GM12878 (cell line): ENCODE measurements at regions not wholly inside any gene's neighbourhood (a gene's known extent, or its start where the extent isn't known, plus 50 kb on each side); places are given as distances from the start of the nearest gene placed in this dataset.

ENCODE experiments used
- ATAC-seq: fragments of 200-7000 bp; cut with Tn5 transposase; 3 replicates; pipeline ENCODE4 v1.9.1; 2020; ENCODE audit warnings: mild to moderate bottlenecking, moderate library complexity
- BruUV-seq: library from RNA; stranded (reverse); fragments of 400-500 nt; replicated peaks from 2 replicates; lab custom pipeline; 2021; lab: Mats Ljungman, UMichigan
- CTCF ChIA-PET: fragments of 300-600 bp; sonication (Branson Sonifier 250); formaldehyde crosslinking; extraction: SDS; loops from one replicate; lab custom pipeline; 2021; ENCODE audit warnings: inconsistent platforms; lab: Yijun Ruan, JAX
- POLR2A ChIA-PET: fragments of 350-600 bp; formaldehyde crosslinking; extraction: SDS; loops from one replicate; lab custom pipeline; 2021; ENCODE audit warnings: inconsistent platforms; lab: Charles Lee
- RAD21 ChIA-PET: fragments of 300-600 bp; sonication (Branson Sonifier 250); formaldehyde crosslinking; loops from one replicate; lab custom pipeline; 2023; ENCODE audit warnings: antibody characterized with exemption; ENCODE audit not compliant: unreplicated experiment; lab: Charles Lee
- SMC1A ChIA-PET: fragments of 300-600 bp; sonication (Branson Sonifier 250); formaldehyde crosslinking; loops from one replicate; lab custom pipeline; 2023; ENCODE audit not compliant: unreplicated experiment, uncharacterized antibody; lab: Charles Lee
- DNase-seq: peaks from one replicate; pipeline ENCODE4 v3.0.0-alpha.2; 2011; ENCODE audit warnings: low read depth, low spot score
- FAIRE-seq: peaks from 3 replicates; lab custom pipeline; 2011; peaks lifted over from hg19 to GRCh38; lab: Jason Lieb, UNC
- H2AFZ ChIP-seq: 2 replicates; pipeline ENCODE4 v1.6.0; 2011; ENCODE audit warnings: low read depth, low read length, control low read depth; ENCODE audit not compliant: control insufficient read depth
- H3K27ac ChIP-seq: 2 replicates; pipeline ENCODE4 v1.5.1; 2011; ENCODE audit warnings: control low read depth; ENCODE audit not compliant: control insufficient read depth, insufficient read depth
- H3K27me3 ChIP-seq, 2 experiments: replicated peaks in 1 of 2; 2 replicates each; pipeline versions ENCODE4 v1.6.0 to v1.6.1; 2011; ENCODE audit warnings: low read length in 1 of 2; ENCODE audit not compliant: control insufficient read depth in 2 of 2, insufficient read depth in 2 of 2
- H3K36me3 ChIP-seq, 2 experiments: 2 replicates each; pipeline ENCODE4 v1.5.1; 2011; ENCODE audit warnings: low read length in 1 of 2; ENCODE audit not compliant: control insufficient read depth in 2 of 2, insufficient read depth in 2 of 2
- H3K4me1 ChIP-seq: 2 replicates; pipeline ENCODE4 v1.6.1; 2011; ENCODE audit warnings: mild to moderate bottlenecking, low read length, moderate library complexity, mixed read lengths; ENCODE audit not compliant: control insufficient read depth, insufficient read depth
- H3K4me2 ChIP-seq: 2 replicates; pipeline ENCODE4 v1.6.0; 2011; ENCODE audit warnings: control low read depth; ENCODE audit not compliant: control insufficient read depth, insufficient read depth
- H3K4me3 ChIP-seq: fragments of 200-600 bp; sonication (generic); 2 replicates; pipeline ENCODE4 v1.5.1; 2016
- H3K79me2 ChIP-seq: 2 replicates; pipeline ENCODE4 v1.6.0; 2011; ENCODE audit warnings: low read length; ENCODE audit not compliant: control insufficient read depth, insufficient read depth
- H3K9ac ChIP-seq: 2 replicates; pipeline ENCODE4 v1.8.0; 2011; ENCODE audit warnings: low read length, control low read depth, mixed read lengths; ENCODE audit not compliant: control insufficient read depth, insufficient read depth
- H3K9me3 ChIP-seq: replicated peaks from 3 replicates; pipeline ENCODE4 v1.5.1; 2011; ENCODE audit warnings: mild to moderate bottlenecking, low read length; ENCODE audit not compliant: control insufficient read depth, insufficient read depth
- H4K20me1 ChIP-seq: 2 replicates; pipeline ENCODE4 v1.6.0; 2011; ENCODE audit not compliant: control insufficient read depth, insufficient read depth
- BACH1 ChIP-seq: fragments of 450-650 bp; IDR thresholded peaks from 2 replicates; pipeline ENCODE4 v1.6.1; 2017; ENCODE audit warnings: mild to moderate bottlenecking, borderline replicate concordance
- KAT2A ChIP-seq: conservative IDR thresholded peaks from 2 replicates; pipeline ENCODE4 v1.6.1; 2011; ENCODE audit warnings: low read depth, low read length; ENCODE audit not compliant: control insufficient read depth
- KDM1A ChIP-seq: fragments of 200-600 bp; sonication (generic); IDR thresholded peaks from 2 replicates; pipeline ENCODE4 v1.6.1; 2016; ENCODE audit warnings: borderline replicate concordance
- KLF5 ChIP-seq: fragments of 450-650 bp; IDR thresholded peaks from 2 replicates; pipeline ENCODE4 v1.6.1; 2014; ENCODE audit warnings: mild to moderate bottlenecking; ENCODE audit not compliant: partially characterized antibody
- MYC ChIP-seq: IDR thresholded peaks from 2 replicates; pipeline ENCODE4 v1.6.1; 2011; ENCODE audit warnings: mild to moderate bottlenecking, low read length, moderate library complexity, inconsistent platforms; ENCODE audit not compliant: insufficient read depth, insufficient replicate concordance, insufficient read length, severe bottlenecking
- NFYA ChIP-seq: IDR thresholded peaks from 2 replicates; pipeline ENCODE4 v1.6.1; 2011; ENCODE audit warnings: low read depth, mild to moderate bottlenecking, low read length, improper control_type of control experiment, borderline replicate concordance
- NKRF ChIP-seq: fragments of 450-650 bp; conservative IDR thresholded peaks from 2 replicates; pipeline ENCODE4 v1.6.1; 2017; ENCODE audit warnings: mild to moderate bottlenecking, moderate library complexity
- NR2C2 ChIP-seq: IDR thresholded peaks from 2 replicates; pipeline ENCODE4 v1.6.1; 2011; ENCODE audit warnings: borderline replicate concordance, low read depth; ENCODE audit not compliant: control insufficient read depth, insufficient read length
- POLR2A ChIP-seq: IDR thresholded peaks from 2 replicates; pipeline ENCODE4 v1.6.1; 2011; ENCODE audit warnings: low read depth, mild to moderate bottlenecking, low read length
- SMAD1 ChIP-seq: fragments of 450-650 bp; IDR thresholded peaks from 2 replicates; pipeline ENCODE4 v1.6.1; 2018; ENCODE audit warnings: mild to moderate bottlenecking, low read depth; ENCODE audit not compliant: partially characterized antibody
- SMC3 ChIP-seq: IDR thresholded peaks from 2 replicates; pipeline ENCODE4 v1.6.1; 2011; ENCODE audit warnings: low read length, improper control_type of control experiment, borderline replicate concordance
- USF1 ChIP-seq: IDR thresholded peaks from 2 replicates; pipeline ENCODE4 v1.6.1; 2011; ENCODE audit warnings: borderline replicate concordance, low read depth, mild to moderate bottlenecking, moderate library complexity, mixed read lengths, low read length; ENCODE audit not compliant: insufficient read depth; ENCODE audit errors: extremely low read length
- ZBED1 ChIP-seq: IDR thresholded peaks from 2 replicates; pipeline ENCODE4 v1.6.1; 2016; ENCODE audit warnings: borderline replicate concordance
- WGBS: methylation state at CpG from one replicate; pipeline ENCODE4 v1.1.6; 2016; ENCODE audit warnings: low lambda C conversion rate; ENCODE audit not compliant: insufficient replicate concordance, insufficient coverage; ENCODE audit errors: missing lambda C conversion rate; 5-methylcytosine and 5-hydroxymethylcytosine counted together
- in situ Hi-C: fragments of 300-500 bp; cut with MboI; formaldehyde crosslinking; loops from 9 replicates; pipeline ENCODE4 v1.14.3; 2018; ENCODE audit warnings: mixed read lengths
- intact Hi-C: fragments of 100-400 bp; cut with micrococcal nuclease; formaldehyde crosslinking; loops from one replicate; pipeline ENCODE4 v1.14.2; 2022; ENCODE audit not compliant: unreplicated experiment
- TF ChIP-seq, protein P1 (sequence below): IDR thresholded peaks from 2 replicates; pipeline ENCODE4 v1.6.1; 2011; ENCODE audit warnings: borderline replicate concordance, low read depth, mild to moderate bottlenecking, moderate library complexity, low read length; ENCODE audit not compliant: insufficient read depth, poor library complexity, severe bottlenecking

DNA sequence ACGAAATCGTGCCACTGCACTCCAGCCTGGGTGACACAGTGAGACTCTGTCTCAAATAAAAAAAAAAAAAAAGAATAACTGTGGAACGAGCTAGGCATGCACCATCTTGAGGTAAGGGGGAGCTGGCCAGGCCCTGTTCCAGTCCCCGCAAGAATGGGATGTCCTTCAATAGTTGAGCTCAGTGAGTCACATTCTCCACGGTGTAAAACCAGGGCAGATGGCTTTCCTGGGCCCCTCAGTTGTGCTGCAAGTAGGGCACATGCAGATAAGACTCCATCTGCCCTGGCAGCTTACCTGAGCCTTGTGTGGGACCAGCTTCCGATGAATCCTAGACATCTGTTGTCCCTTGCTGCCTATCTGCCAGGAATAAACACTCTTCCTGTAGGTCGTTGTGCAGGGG lies 312.1 kb downstream of the VRK1 start (continued):
- TF ChIP-seq, protein P1, sequence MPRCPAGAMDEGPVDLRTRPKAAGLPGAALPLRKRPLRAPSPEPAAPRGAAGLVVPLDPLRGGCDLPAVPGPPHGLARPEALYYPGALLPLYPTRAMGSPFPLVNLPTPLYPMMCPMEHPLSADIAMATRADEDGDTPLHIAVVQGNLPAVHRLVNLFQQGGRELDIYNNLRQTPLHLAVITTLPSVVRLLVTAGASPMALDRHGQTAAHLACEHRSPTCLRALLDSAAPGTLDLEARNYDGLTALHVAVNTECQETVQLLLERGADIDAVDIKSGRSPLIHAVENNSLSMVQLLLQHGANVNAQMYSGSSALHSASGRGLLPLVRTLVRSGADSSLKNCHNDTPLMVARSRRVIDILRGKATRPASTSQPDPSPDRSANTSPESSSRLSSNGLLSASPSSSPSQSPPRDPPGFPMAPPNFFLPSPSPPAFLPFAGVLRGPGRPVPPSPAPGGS = no peak
- TF ChIP-seq NKRF = no peak
- TF ChIP-seq SMC3 = no peak
- TF ChIP-seq NFYA = no peak
- no peak for TF ChIP-seq ZBED1
- TF ChIP-seq KLF5 = no peak
- no peak for TF ChIP-seq KAT2A

GRCh38 chr14:97113339-97113738 lies 316.2 kb downstream of the VRK1 start:
- no peak overlapping the region for H3K4me3 ChIP-seq
- no peak for DNase-seq
- in situ Hi-C loops (no loop called here), intact Hi-C loops (no loop called here)
- CTCF ChIA-PET = no interaction called here
- no peaks in the 10 kb centered on the region for H3K27me3 ChIP-seq
- no peak overlapping the region for H2AFZ ChIP-seq
- no peaks in the 10 kb centered on the region for H3K79me2 ChIP-seq
- H3K36me3 ChIP-seq = no peaks in the 10 kb centered on the region
- BruUV-seq = no TSS peak
- no peak overlapping the region for H3K27ac ChIP-seq
- no peak overlapping the region for H3K9ac ChIP-seq
- RAD21 ChIA-PET = no interaction called here
- FAIRE-seq = no peak
- POLR2A ChIA-PET = interaction anchor here (1.0 kb wide), 1 partner anchor 14 kb away, joined by 4 read pairs; no protein-coding TSS in a partner anchor
- no peaks in the 10 kb centered on the region for H4K20me1 ChIP-seq
- 28% methylated on average over 7 of the region's 7 CpGs for WGBS
- ATAC-seq = no peak
- peaks cover 3% of the 10 kb centered on the region; the same call in 1 of the 3 replicates for H3K9me3 ChIP-seq
- H3K4me2 ChIP-seq = no peak overlapping the region
- SMC1A ChIA-PET = interaction anchor here (0.7 to 1.3 kb wide), 3 partner anchors 9 to 66 kb away, joined by 3 to 5 read pairs (median 3); no protein-coding TSS in a partner anchor
- H3K4me1 ChIP-seq = no peaks in the 10 kb centered on the region
- TF ChIP-seq SMAD1 (no peak), MYC (no peak), KDM1A (no peak), NR2C2 (no peak), POLR2A (no peak), BACH1 (no peak), USF1 (no peak)
- TF ChIP-seq, protein P1 = no peak
